ENCODE measurements at regions not wholly inside any gene's neighbourhood (a gene's known extent, or its start where the extent isn't known, plus 50 kb on each side); places are given as distances from the start of the nearest gene placed in this dataset.

DNA sequence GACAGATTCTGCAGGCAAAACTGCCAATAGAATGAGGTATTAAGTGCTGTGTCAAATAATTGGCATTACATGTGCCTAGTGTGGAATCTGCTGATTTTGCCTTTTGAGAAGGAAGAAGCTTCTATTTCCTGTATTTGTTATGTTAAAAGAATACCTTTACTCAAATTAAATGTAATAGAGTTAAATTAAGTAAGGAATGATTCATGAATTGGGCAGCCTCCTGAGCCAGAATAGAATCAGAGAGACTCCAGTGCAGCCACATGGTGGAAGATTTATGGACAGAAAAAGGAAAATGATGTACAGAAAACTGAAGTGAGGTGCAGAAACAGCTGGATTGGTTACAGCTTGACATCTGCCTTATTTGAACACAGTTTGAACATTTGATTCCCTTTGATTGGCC, 464.4 kb upstream of the SEMA6A start:
- H3K36me3 ChIP-seq (ENCODE audit: control insufficient read depth, insufficient read depth, low read length): no peaks in the 10 kb centered on the region
- DNase-seq (ENCODE audit: extremely low read depth, insufficient read length): no peak
- no peak overlapping the region for H3K4me3 ChIP-seq (replicated peaks; ENCODE audit: low read depth, low read length)
- no peak for TF ChIP-seq CTCF (IDR thresholded peaks at IDR 0.05; ENCODE audit: insufficient read depth, low read length, poor library complexity, severe bottlenecking)
- H3K27me3 ChIP-seq (replicated peaks; ENCODE audit: control insufficient read depth, insufficient read depth, low read length): no peaks in the 10 kb centered on the region

DNA sequence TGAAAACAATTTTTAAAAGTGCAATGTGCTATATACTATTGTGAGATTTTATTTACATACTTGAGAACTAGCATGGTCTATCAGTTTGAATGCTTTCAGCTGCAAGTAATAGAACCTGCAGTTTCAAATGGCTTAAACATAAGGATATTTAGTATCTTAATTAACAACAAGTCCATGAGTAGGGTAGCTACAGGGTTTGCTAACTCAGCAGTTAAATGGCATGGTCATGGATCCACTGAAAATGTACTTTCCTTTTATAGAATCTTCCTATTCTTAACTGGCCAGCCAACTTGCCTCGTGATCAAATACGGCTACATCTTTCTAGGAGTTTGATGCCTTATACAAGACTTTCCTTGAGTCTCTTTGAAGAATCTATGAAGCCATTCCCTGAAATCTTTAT, 452.8 kb upstream of the SEMA6A start:
- DNase-seq (ENCODE audit: extremely low read depth, insufficient read length): no peak
- Histone ChIP-seq H3K36me3 (ENCODE audit: control insufficient read depth, insufficient read depth, low read length) (no peaks in the 10 kb centered on the region), H3K27me3 (replicated peaks; ENCODE audit: control insufficient read depth, insufficient read depth, low read length) (no peaks in the 10 kb centered on the region), H3K4me3 (replicated peaks; ENCODE audit: low read depth, low read length) (no peak overlapping the region)
- TF ChIP-seq CTCF (IDR thresholded peaks at IDR 0.05; ENCODE audit: insufficient read depth, low read length, poor library complexity, severe bottlenecking): no peak

- Histone ChIP-seq H3K36me3 (ENCODE audit: control insufficient read depth, insufficient read depth, low read length) (no peaks in the 10 kb centered on the region), H3K27me3 (replicated peaks; ENCODE audit: control insufficient read depth, insufficient read depth, low read length) (no peaks in the 10 kb centered on the region), H3K4me3 (replicated peaks; ENCODE audit: low read depth, low read length) (no peak overlapping the region)
- DNase-seq (ENCODE audit: extremely low read depth, insufficient read length): no peak
- TF ChIP-seq CTCF (IDR thresholded peaks at IDR 0.05; ENCODE audit: insufficient read depth, low read length, poor library complexity, severe bottlenecking): no peak
Measured at GRCh38 chr5:117020999-117021398, 446.4 kb upstream of the SEMA6A start.

DNA sequence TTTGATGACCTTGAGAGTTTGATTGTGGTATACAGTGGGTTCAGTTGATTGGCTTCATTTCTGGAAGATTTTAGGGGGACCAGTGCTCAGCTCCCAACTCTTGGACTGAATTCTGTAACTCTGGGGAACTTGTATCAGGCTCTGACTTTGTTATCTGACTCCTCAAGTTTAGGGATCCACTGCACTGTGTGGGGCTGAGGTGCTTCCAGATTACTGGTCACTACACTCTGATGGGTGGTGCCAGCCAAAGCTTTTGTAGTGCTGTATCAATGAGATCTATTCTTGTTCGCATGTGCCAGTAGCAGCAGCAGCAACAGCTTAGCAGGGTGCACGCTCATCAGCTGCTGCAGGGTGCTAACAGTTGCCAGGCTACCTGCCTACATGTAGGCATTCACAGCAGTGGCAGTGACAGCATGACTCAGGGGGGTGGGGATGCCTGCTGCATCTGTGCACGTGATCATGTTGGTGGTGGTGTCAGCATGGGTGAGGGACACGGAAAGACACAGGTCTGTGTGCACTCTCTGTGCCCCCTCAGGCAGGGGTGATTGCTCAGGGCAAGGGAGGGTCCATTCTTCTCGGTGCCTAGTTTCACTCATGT, 438.8 kb upstream of the SEMA6A start:
- no peak for TF ChIP-seq CTCF (IDR thresholded peaks at IDR 0.05; ENCODE audit: insufficient read depth, low read length, poor library complexity, severe bottlenecking)
- Histone ChIP-seq H3K4me3 (replicated peaks; ENCODE audit: low read depth, low read length) (no peak overlapping the region), H3K27me3 (replicated peaks; ENCODE audit: control insufficient read depth, insufficient read depth, low read length) (no peaks in the 10 kb centered on the region), H3K36me3 (ENCODE audit: control insufficient read depth, insufficient read depth, low read length) (no peaks in the 10 kb centered on the region)
- no peak for DNase-seq (ENCODE audit: extremely low read depth, insufficient read length)

DNA sequence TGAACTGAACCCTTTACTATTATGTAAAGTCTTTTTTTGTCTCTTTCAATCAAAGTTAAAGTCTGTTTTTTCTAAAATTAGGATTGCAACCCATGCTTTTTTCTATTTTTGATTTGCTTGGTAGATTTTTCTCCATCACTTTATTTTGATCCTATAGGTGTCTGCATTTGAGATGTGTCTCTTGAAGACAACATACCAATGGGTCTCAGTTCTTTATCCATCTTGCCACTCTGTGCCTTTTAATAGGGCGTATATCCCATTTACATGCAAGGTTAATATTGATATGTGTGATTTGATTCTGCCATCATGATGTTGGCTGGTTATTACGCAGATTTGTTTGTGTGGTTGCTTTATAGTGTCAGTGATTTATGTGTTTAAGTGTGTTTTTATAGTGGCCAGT, 436.0 kb upstream of the SEMA6A start:
- DNase-seq (ENCODE audit: extremely low read depth, insufficient read length): no peak
- TF ChIP-seq CTCF (IDR thresholded peaks at IDR 0.05; ENCODE audit: insufficient read depth, low read length, poor library complexity, severe bottlenecking): no peak
- Histone ChIP-seq H3K36me3 (ENCODE audit: control insufficient read depth, insufficient read depth, low read length) (no peaks in the 10 kb centered on the region), H3K27me3 (replicated peaks; ENCODE audit: control insufficient read depth, insufficient read depth, low read length) (no peaks in the 10 kb centered on the region), H3K4me3 (replicated peaks; ENCODE audit: low read depth, low read length) (no peak overlapping the region)

DNA sequence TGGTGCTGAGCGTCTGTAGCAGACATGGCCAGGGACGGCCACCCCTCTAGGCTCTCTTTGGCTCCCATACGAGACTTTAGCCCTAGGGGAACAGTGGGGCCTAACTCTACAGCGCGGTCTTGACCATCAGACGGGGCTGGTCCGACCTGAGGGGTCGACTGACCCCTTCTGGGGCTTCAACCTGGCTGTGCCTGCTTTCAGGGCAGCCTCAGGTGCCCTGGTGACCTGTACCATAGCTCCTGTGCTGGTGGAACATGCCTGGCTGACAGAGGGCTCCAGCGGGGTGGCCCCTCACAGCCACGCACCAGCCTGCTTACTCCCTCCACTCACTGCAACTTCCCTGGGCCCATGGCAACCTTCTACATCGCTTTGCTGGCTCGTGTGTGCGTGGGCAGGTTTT, 423.4 kb upstream of the SEMA6A start:
- DNase-seq (ENCODE audit: extremely low read depth, insufficient read length): no peak
- H3K27me3 ChIP-seq (replicated peaks; ENCODE audit: control insufficient read depth, insufficient read depth, low read length): no peaks in the 10 kb centered on the region
- no peaks in the 10 kb centered on the region for H3K36me3 ChIP-seq (ENCODE audit: control insufficient read depth, insufficient read depth, low read length)
- TF ChIP-seq CTCF (IDR thresholded peaks at IDR 0.05; ENCODE audit: insufficient read depth, low read length, poor library complexity, severe bottlenecking): no peak
- H3K4me3 ChIP-seq (replicated peaks; ENCODE audit: low read depth, low read length): no peak overlapping the region

Measured in GM06990 (cell line).